ENCODE measurements at regions not wholly inside any gene's neighbourhood (a gene's known extent, or its start where the extent isn't known, plus 50 kb on each side); places are given as distances from the start of the nearest gene placed in this dataset.
"Not testable (repeated sequence)": the region's sequence is repeated elsewhere in the genome, so short reads cannot be mapped to it uniquely, and the experiment has no call there.

DNA sequence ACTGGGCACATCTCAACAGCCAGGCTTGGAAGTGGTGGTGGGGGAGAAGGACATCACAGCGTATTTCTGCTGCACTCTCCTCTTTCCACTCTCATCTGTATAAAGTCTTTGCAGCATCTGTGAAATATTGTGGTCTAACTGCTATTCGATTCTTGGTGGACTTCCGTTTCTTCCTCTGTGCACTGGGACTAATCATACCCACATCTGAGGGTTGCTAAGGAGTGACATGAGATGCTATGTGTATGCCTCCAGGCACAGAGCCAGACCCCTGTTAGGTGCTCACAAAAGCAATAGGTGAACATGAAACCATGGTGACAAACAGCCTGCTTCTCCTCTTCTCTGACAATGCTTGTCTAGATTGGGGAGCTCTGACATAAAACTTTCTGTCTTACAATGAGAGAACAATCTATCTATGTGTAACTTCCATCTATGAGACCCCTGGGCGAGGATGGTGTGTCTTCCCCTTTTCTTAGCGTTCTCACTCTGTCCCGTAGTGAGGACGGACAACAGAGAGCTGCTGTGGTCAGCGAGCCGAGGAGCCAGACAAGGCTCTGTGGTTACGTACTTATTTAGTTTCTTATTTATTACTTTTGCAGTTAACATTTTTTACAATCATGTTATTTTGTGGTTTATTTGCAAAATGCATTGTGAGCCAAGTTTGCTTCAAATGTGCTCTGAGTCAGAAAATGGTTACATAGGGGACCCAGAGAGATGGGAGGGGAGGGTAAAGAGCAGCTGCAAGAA lies 196.7 kb upstream of the TPRG1 start:
- DNase-seq (no peak), ATAC-seq (peak; percentile 76)

DNA sequence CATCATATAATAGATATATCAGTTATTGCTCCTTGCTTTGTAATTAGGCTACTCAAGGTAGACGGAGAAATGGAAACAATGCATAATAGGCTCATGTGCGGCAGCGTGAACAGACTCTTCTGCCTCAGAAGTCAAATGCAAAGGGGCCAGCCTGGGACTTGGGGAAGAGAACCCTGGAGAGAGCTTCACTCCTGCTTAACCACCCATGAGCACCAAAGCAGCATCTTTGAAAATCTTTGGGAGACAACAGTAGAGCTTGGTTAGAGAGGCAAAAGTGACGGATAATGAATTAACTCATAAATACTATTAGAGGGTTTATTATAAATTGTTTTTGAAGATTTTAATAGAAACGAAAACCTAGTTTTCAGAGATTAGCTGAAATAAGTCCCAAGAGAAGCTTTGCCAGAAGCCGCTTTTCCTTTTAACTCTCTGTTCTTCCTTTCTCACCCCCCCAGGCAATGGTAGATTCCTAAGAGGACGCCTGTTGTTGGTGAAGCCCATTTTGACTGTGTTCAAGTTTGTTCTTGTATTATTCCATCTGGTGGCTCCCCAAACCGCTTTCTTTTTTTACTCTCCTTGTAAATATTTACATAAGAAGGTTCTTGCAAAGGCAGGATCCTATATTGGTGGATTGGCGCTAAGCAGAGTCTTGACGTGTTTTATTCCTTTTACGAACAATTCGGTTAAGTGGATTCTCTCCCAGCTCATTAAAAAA lies 196.0 kb upstream of the TPRG1 start:
- DNase-seq (no peak), ATAC-seq (no peak)

DNA sequence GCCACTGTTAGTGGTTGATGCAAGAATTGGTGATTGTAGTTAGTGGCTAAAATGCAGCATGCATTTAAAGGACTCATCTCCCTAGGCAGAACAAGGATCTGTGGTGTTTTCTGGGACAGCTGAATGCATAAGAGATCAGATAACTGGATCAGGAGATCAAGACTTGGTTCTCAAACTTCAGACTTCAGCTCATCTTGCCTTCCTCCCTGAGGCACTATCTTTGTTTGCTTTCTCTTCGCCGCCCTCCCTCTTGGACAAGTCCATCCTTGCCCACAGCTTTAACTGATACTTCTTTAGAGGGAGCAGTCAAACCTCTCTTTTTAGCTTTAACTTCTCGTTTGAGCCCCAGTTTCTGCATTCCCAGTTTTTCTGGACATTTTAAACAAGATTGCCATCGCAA lies 195.4 kb upstream of the TPRG1 start:
- DNase-seq: no peak
- ATAC-seq: no peak

DNA sequence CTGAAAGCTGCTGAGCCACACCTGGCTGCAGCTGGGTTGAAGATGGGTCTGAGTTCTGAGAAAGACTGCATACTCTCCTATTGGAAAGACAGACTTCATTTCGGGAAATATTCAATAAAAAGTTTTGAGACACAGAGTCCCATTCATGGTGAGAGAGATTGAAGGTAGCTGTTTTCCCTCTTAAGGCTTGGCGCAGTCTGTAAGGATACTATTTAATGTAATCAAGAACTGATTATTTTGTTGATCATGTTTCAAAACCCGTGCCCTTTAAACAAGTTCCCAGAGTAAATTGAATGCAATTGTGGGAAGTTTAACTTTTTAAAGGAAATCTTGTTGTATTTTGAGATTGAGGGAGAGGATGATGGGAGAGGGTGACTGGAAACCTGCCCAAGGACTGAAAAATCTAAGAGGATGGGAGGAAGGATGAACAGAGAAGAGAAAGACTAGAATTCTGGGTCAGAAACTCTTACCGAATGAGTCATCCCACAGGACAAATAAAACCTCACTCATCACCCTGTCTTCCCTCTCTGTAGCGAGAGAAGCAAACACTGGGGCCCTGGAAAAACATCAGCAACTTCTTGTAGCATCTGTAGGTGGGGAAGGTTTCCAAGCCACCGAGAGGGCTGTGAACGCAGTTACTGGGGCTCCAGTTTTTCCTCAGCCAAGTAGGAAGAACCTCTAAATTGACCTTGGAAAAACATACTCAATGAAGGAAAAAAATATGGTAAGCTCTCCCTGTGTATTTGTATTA lies 193.2 kb upstream of the TPRG1 start:
- no peak for ATAC-seq
- no peak for DNase-seq

DNA sequence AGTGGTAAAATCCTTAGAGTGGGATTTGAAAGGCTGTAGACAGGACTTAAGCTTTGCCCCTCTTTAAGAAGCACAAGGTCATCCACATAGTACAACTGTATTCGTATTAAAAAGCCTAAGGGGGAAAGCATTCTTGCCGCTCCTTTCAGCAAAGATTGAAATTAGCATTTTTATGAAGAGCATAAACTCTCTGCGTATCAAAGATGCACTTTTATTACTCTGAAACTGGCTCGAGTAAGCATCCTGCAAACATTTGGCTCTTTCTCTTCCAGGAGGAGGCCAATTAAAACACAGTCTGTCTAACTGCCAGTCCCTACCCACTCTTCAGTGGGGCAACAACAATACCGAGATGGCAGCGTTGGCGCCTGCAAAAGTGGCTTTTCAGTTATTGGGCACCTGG lies 192.5 kb upstream of the TPRG1 start:
- DNase-seq (no peak), ATAC-seq (no peak)

DNA sequence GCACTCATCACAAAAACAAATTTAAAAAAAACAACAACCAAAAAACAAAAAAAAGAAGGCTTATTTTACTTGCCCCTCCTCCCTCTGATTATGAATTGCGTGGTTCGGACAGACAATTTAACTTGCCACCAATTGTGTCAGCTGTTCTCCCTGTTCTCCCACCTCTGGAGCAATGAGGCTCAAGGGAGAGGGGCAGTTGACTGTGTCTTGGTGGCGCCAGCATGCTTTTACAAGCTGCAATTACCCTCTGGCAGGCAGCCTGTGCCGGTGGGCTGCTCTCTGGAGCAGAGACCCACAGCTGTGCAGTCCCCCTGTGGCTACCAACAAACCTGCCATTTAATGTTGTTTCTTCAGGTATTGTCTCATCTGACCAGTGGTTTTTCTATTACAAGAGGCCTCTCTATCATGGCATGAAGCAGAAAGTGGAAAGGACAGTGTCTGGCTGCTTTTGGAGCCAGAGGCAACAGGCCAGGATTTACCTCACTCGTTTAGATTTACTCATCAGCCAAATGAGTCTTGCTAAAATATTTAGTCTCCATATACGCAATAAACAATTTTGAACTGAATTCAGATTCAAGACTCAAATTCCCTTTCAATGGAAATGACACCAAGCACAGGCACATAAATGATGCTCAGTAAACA lies 192.0 kb upstream of the TPRG1 start:
- DNase-seq (no peak), ATAC-seq (no peak)

DNA sequence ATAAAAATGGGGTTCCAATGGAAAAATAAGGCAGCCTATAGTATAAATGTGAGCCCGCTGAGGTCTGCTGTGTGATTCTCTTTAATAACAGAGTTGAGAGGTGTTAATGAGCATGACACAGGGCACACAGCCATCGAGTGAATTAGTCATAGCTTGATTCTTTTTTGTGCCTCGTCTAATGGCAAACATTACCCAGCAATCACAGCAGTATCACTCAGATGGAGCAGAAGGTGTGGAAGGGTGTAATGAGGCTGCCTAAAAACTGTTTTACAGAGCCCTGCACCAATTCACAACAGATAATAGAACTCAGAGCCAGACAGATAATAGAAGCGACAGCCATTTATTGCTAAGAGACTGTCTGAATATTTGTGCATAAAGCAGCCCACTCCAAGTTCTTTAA lies 178.6 kb upstream of the TPRG1 start:
- ATAC-seq (no peak), DNase-seq (no peak)

DNA sequence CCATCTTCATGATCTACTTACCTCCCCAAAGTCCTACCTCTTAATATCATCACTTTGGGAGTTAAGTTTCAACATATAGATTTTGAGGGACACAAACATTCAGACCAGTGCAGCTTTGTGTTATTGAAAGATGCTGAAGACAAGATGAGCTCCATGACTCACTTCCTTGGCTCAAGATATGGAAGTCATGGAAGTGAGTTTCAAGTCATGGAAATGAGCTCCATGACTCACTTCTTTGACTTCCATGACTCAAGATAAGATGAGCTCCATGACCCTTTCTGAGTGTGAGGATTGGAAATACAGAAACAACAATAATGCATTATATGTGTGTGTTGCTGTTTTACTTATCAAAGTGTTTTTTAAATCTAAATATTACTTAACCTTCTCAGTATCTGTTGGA lies 170.2 kb upstream of the TPRG1 start:
- DNase-seq: no peak

DNA sequence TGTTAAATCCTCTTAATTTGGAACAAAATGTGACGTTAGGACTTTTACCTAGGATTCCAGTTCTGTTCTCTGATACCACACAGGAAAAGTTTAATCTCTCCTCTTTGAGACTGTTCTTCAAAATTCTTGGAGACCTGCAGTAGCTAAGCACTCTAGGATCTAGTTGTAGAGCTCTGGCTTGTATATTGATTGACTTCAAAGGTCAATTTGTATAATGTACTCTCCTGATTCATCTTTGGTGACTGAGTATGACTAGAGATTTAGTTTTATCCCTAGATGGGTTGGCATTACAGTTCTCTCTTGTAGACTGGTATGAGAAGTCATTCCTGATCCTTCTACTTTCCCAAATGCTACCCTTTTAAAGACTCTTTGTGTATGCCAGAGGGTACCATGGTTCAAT lies 168.4 kb upstream of the TPRG1 start:
- DNase-seq: no peak
- no peak for ATAC-seq

More for the DNA sequence above, 170.2 kb upstream of the TPRG1 start:
- no peak for ATAC-seq

DNA sequence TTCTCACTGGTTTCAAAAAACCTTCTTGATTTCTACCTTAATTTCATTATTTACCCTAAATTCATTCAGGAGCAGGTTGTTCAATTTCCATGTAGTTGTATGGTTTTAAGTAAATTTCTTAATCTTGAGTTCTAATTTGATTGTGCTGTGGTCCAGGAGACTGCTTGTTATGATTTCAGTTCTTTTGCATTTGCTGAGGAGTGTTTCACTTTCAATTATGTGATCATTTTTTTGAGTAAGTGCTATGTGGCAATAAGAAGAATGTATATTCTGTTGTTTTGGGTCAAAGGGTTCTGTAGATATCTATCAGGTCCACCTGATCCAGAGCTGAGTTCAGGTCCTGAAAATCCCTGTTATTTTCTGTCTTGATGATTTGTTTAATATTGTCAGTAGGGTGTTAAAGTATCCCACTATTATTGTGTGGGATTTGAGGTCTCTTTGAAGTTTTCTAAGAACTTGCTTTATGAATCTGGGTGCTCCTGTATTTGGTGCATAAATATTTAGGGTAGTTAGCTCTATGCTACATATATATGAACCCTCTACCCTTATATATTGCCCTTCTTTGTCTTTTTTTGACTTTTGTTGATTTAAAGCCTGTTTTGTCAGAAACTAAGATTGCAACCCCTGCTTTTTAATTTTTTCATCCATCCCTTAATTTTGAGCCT lies 158.4 kb upstream of the TPRG1 start:
- DNase-seq: no peak
- ATAC-seq: no peak

DNA sequence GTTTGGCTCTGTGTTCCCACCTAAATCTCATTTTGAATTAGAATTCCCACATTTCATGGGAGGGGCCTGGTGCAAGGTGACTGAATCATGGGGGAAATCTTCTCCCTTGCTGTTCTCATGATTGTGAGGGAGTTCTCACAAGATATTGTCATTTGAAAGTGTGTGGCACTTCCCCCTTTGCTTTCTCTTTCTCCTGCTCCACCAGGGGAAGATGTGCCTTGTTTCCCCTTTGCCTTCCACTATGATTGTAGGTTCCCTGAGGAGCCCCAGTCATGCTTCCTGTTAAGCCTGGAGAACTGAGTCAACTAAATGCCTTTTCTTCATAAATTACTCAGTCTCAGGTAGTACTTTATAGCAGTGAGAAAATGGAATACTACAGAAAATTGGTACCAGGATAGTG lies 157.2 kb upstream of the TPRG1 start:
- no peak for ATAC-seq
- DNase-seq: no peak

DNA sequence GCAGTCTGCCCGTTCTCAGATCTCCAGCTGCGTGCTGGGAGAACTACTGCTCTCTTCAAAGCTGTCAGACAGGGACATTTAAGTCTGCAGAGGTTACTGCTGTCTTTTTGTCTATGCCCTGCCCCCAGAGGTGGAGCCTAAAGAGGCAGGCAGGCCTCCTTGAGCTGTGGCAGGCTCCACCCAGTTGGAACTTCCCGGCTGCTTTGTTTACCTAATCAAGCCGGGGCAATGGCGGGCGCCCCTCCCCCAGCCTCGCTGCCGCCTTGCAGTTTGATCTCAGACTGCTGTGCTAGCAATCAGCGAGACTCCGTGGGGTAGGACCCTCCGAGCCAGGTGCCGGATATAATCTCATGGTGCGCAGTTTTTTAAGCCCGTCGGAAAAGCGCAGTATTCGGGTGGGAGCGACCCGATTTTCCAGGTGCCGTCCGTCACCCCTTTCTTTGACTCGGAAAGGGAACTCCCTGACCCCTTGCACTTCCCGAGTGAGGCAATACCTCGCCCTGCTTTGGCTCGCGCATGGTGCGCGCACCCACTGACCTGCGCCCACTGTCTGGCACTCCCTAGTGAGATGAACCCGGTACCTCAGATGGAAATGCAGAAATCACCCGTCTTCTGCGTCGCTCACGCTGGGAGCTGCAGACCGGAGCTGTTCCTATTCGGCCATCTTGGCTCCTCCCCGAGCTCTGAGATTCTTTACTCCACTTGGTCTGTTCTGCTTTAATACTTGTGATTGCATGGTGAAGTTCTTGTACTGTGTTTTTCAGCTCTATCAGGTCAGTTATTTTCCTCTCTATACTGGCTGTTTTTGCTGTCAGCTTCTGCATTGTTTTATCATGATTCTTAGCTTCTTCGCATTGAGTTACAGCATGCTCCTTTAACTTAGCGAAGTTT lies 148.9 kb upstream of the TPRG1 start:
- not testable (repeated sequence) for ATAC-seq, DNase-seq

DNA sequence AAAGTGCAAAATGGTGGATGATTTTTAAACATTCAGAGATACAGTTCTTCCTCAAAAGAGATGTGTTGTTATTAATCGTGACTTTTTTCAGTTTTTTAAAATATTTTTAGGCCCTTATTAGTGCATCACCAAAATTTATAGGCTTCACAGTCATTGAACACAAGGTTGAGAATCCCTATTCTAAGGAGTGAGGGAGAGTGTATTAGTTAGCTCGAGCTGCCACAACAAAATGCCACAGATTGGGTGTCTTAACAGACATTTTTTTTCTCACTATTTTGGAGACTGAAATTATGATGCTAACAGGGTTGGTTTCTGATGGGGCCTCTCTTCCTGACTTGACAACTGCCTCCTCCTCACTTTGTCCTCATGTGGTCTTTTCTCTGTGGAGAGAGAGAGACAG lies 145.9 kb upstream of the TPRG1 start:
- no peak for DNase-seq
- ATAC-seq: no peak

DNA sequence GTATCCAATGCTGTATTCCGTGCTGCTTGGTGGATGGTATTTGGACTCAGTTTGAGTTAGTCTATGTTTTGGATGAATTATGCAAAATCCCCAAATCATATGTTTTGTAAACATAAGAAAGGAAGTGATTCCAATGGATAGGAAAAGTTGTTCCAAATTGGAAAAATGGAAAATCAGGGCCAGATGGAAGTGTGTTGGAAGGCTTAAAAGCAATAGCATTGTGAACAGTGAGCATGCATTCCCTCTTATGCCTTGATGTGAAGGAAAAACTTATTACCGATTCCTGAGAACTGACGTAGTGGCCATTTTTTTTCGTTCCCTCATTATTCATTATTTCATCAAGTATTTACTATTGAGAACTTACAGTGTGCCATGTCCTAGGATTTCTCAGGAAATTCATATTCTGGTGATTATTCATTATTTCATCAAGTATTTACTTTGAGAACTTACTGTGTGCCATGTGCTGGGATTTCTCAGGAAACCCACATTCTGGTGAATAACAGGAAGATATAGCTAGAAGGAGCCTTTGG lies 144.1 kb upstream of the TPRG1 start:
- DNase-seq: no peak
- ATAC-seq: no peak

DNA sequence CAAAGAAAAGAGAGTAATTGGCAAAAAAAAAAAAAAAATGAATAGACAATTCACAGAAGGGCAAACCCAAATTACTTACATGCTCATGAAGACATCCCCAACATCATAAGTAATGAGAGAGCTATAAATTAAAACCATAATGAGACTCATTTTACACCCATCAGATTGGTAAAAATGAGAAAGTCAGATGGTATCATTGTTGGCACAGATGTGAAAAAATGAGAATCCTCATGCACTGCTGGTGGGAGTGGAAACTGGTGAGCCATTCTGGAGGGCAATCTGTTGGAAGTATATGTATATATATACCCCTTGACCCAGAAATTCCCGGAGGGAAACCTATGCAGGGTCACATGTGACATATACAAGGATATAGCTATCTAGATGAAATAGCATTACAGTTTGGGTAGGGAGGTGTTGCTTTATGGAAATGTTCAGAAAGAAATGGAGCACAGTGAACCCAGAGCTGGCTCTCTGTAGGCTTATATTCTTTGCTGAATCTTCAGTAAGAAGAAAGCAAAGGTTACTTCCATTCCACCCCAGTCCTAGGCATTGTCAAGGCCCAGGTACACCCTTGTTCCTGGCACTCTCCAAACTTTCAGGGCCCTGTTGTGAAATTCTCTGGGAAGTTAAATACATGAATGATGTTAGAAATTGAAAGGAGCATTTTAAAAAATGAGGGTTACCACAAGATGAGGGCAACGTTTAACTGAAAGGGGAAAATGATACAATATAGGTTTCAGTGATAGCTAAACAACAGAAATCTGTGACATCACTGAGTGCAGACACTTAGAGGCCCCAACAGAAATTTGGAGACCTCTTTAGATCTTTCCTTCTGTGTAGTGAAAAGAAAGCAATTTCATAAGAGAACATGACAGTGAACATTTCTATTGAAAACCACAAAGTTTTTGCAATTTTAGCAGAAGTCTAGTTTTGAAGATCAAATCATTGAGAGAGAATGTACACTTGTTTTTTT lies 132.7 kb upstream of the TPRG1 start:
- ATAC-seq (peak; percentile 75), DNase-seq (no peak)

DNA sequence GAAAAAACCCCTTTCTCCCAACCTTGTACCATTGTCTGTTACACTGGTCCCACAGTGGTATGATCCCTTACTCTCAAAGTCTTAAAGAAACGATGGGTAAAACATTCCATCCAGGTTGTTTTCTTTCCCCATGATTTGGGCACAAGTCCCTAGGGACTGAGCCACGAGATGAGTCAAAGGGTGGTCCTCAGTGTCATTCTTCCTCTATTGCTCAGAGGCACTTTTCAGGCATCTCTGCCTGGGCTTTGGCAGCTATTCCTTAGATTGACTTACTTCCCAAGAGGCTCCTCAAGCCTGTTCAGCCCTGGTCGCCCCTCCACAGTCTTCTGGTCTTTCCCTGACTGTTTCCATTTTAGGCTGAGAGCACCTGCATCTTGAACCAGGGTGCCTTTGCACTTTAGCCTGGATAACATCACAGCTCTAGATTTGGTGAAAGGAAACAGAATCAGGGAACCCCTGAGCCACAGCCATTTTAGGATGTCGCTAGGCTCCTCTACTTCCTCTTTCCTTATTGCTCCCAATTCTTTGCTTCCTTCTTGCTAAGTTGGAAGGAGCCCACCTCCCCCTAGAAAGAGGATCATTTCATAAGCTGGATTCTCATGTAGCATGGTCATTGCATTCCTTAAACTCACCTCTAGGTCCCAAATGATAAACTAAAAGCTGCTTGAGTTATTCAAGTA lies 131.0 kb upstream of the TPRG1 start:
- DNase-seq (no peak), ATAC-seq (no peak)

DNA sequence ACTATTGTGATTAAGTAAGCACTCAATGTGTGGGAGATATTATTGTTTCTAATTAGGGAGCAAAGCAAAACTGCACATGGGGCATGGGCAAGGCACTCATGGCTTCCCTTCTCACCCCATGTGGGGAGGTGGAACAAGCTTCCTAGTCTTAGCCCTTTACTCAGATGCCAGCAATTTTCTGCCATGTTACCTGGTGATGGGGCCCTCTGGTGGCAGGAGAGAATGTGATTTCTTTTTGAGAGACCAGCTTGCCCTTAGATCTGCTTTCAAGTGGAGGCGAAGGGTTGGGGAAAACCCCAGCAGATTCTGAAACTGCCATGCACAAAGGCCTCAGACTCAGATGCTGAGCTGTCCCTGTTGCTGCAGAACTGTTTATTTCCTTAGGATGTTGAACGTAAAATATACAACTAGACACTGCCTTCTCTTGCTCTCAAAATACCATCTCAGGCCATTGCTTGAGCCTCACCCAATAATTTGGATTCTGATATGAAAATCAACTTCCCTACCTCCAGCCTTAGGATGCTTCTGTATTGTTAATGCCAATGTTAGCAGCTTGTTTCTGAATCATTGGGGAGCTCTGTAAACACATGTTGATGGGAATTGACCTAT lies 130.2 kb upstream of the TPRG1 start:
- ATAC-seq (peak; percentile 91), DNase-seq (peak; percentile 74)

DNA sequence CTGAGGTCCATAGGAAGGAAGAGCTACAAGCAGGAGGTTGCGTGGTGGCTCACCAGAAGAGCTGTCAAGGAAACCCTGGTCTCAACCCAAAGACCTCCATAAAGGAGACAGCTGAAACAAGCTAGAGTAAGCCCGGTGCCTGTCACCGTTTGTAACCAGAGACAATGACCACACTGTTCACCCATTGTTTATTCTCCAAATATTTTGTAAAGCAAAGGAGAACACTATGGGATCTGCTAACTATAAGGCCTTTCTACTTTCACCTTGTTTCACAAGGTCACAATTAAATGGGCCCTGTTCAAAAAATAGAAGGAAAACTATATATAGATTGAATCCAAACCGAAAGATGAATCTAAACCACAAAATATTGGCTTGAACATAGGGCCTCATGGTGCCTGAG lies 128.9 kb upstream of the TPRG1 start:
- no peak for ATAC-seq
- DNase-seq: no peak
